ENCODE measurements at regions not wholly inside any gene's neighbourhood (a gene's known extent, or its start where the extent isn't known, plus 50 kb on each side); places are given as distances from the start of the nearest gene placed in this dataset.

- WGBS, 2 donors (ENCODE audit: low coverage in 1 of 2): 100% methylated on average over 1 of the region's 1 CpG
- no peaks in the 10 kb centered on the region for H3K36me3 ChIP-seq
- no peak overlapping the region for H3K27ac ChIP-seq
- no peaks in the 10 kb centered on the region for H3K4me1 ChIP-seq
- intact Hi-C loops (cut with DNase I; ENCODE audit: low total_unique reads): no loop called here
- no peaks in the 10 kb centered on the region for H3K27me3 ChIP-seq
- TF ChIP-seq EP300 (IDR thresholded peaks at IDR 0.05; ENCODE audit: low read depth): no peak
- TF ChIP-seq CTCF (IDR thresholded peaks at IDR 0.05): no peak
- DNase-seq: no peak
- H3K4me3 ChIP-seq: no peak overlapping the region
- no peaks in the 10 kb centered on the region for H3K9me3 ChIP-seq
- in situ Hi-C loops (cut with MboI; ENCODE audit: low pct_ligation_motif_present in 1 of 4, low pct_unique_long_range_greater_than_20kb in 1 of 4, low sequenced_read_pairs in 3 of 4): no loop called here
Observed at GRCh38 chr13:44843403-44843802, 145.9 kb downstream of the NUFIP1 start.

- no peak for TF ChIP-seq CTCF (IDR thresholded peaks at IDR 0.05)
- Histone ChIP-seq H3K4me1 (no peaks in the 10 kb centered on the region), H3K27ac (no peak overlapping the region), H3K9me3 (no peaks in the 10 kb centered on the region), H3K4me3 (no peak overlapping the region), H3K36me3 (no peaks in the 10 kb centered on the region), H3K27me3 (no peaks in the 10 kb centered on the region)
- 86% methylated on average over 1 of the region's 1 CpG; no CpG with 5 or more reads in 1 of the 2 donors for WGBS, 2 donors (ENCODE audit: low coverage in 1 of 2)
- in situ Hi-C loops (cut with MboI; ENCODE audit: low pct_ligation_motif_present in 1 of 4, low pct_unique_long_range_greater_than_20kb in 1 of 4, low sequenced_read_pairs in 3 of 4): no loop called here
- intact Hi-C loops (cut with DNase I; ENCODE audit: low total_unique reads): no loop called here
- no peak for DNase-seq
Observed at GRCh38 chr13:44842158-44842557, 147.1 kb downstream of the NUFIP1 start.

GRCh38 chr13:44840131-44840530 lies 149.1 kb downstream of the NUFIP1 start:
- no peak for DNase-seq
- in situ Hi-C loops (cut with MboI; ENCODE audit: low pct_ligation_motif_present in 1 of 4, low pct_unique_long_range_greater_than_20kb in 1 of 4, low sequenced_read_pairs in 3 of 4): no loop called here
- H3K36me3 ChIP-seq: no peaks in the 10 kb centered on the region
- H3K27me3 ChIP-seq: no peaks in the 10 kb centered on the region
- no peak overlapping the region for H3K4me3 ChIP-seq
- WGBS, 2 donors (ENCODE audit: low coverage in 1 of 2): 53 to 57% methylated on average over 1 to 2 of the region's 2 CpGs
- TF ChIP-seq CTCF (IDR thresholded peaks at IDR 0.05): no peak
- TF ChIP-seq EP300 (IDR thresholded peaks at IDR 0.05; ENCODE audit: low read depth): no peak
- no peak for TF ChIP-seq POLR2A (IDR thresholded peaks at IDR 0.05)
- no peak for TF ChIP-seq POLR2AphosphoS5 (IDR thresholded peaks at IDR 0.05)
- H3K27ac ChIP-seq: no peak overlapping the region
- no peaks in the 10 kb centered on the region for H3K9me3 ChIP-seq
- H3K4me1 ChIP-seq: no peaks in the 10 kb centered on the region
- intact Hi-C loops (cut with DNase I; ENCODE audit: low total_unique reads): no loop called here

GRCh38 chr13:44837250-44837649 lies 152.0 kb downstream of the NUFIP1 start:
- in situ Hi-C loops (cut with MboI; ENCODE audit: low pct_ligation_motif_present in 1 of 4, low pct_unique_long_range_greater_than_20kb in 1 of 4, low sequenced_read_pairs in 3 of 4) (no loop called here), intact Hi-C loops (cut with DNase I; ENCODE audit: low total_unique reads) (no loop called here)
- WGBS, 2 donors (ENCODE audit: low coverage in 1 of 2): 68% methylated on average over 1 of the region's 1 CpG; no CpG with 5 or more reads in 1 of the 2 donors
- no peaks in the 10 kb centered on the region for H3K4me1 ChIP-seq
- no peak overlapping the region for H3K27ac ChIP-seq
- no peaks in the 10 kb centered on the region for H3K9me3 ChIP-seq
- H3K36me3 ChIP-seq: no peaks in the 10 kb centered on the region
- no peak for TF ChIP-seq CTCF (IDR thresholded peaks at IDR 0.05)
- no peak for TF ChIP-seq POLR2AphosphoS5 (IDR thresholded peaks at IDR 0.05)
- no peak for TF ChIP-seq EP300 (IDR thresholded peaks at IDR 0.05; ENCODE audit: low read depth)
- TF ChIP-seq POLR2A (IDR thresholded peaks at IDR 0.05): no peak
- no peaks in the 10 kb centered on the region for H3K27me3 ChIP-seq
- H3K4me3 ChIP-seq: no peak overlapping the region
- DNase-seq: no peak
